Central memory CD8-positive, alpha-beta T cell (primary cell): ENCODE measurements at regions not wholly inside any gene's neighbourhood (a gene's known extent, or its start where the extent isn't known, plus 50 kb on each side); places are given as distances from the start of the nearest gene placed in this dataset.

Experiments used
- ATAC-seq: fragments of 150-1000 bp; cut with Tn5 transposase; replicated peaks from 2 replicates; pipeline ENCODE4 v1.10.0; 2022; ENCODE audit warnings: mild to moderate bottlenecking, moderate FRiP score, moderate number of reproducible peaks; ENCODE audit not compliant: poor library complexity, severe bottlenecking; ENCODE audit errors: extremely low read depth
- DNase-seq, 2 donors: peaks; one replicate each; pipeline ENCODE4 v3.0.0; 2021; ENCODE audit warnings: low spot score in 2 of 2
- H3K27ac Mint-ChIP-seq: one replicate; pipeline ENCODE4 v1.8.0; 2022; ENCODE audit warnings: low read depth, mild to moderate bottlenecking, moderate library complexity, mixed read lengths
- H3K27me3 Mint-ChIP-seq: one replicate; pipeline ENCODE4 v1.8.0; 2022; ENCODE audit warnings: mixed read lengths
- H3K36me3 Mint-ChIP-seq: one replicate; pipeline ENCODE4 v1.8.0; 2022; ENCODE audit warnings: mild to moderate bottlenecking, moderate library complexity, mixed read lengths; ENCODE audit not compliant: insufficient read depth
- H3K4me1 Mint-ChIP-seq: one replicate; pipeline ENCODE4 v1.8.0; 2022; ENCODE audit warnings: mixed read lengths
- H3K4me3 Mint-ChIP-seq: one replicate; pipeline ENCODE4 v1.8.0; 2022; ENCODE audit warnings: mild to moderate bottlenecking, moderate library complexity, mixed read lengths
- H3K9me3 Mint-ChIP-seq: one replicate; pipeline ENCODE4 v1.8.0; 2022; ENCODE audit warnings: mixed read lengths

- Mint-ChIP-seq H3K27ac (no peak overlapping the region), H3K27me3 (no peaks in the 10 kb centered on the region), H3K36me3 (no peaks in the 10 kb centered on the region), H3K4me1 (peaks cover 6% of the 10 kb centered on the region), H3K4me3 (no peak overlapping the region), H3K9me3 (no peaks in the 10 kb centered on the region)
- DNase-seq (no peak), ATAC-seq (no peak)
Observed at GRCh38 chrX:9151772-9152307, 117.9 kb upstream of the FAM9B start.

DNA sequence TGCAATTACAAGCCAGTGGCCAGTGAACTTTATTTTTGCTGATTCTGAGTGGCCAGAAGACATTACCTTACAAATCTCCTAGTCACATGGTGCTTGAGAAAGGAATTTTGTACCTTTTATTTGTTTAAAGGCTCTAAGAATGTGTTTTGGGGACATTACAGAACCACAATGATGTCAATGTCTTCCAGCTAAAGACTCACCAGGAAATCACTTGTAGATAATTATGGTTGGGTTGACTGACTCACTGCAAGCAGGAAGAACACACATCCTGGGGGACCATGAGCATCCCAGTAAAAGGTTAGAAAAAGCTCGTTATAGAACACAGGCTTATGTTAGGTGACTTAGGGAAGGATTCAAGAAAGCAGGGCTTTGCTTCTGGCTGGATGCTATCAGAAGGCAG lies 119.4 kb upstream of the FAM9B start:
- H3K4me1 Mint-ChIP-seq, result peaks cover 6% of the 10 kb centered on the region
- H3K36me3 Mint-ChIP-seq, result no peaks in the 10 kb centered on the region
- no peak overlapping the region for H3K4me3 Mint-ChIP-seq
- H3K27ac Mint-ChIP-seq, result no peak overlapping the region
- H3K27me3 Mint-ChIP-seq, result no peaks in the 10 kb centered on the region
- H3K9me3 Mint-ChIP-seq, result no peaks in the 10 kb centered on the region
- DNase-seq (no peak), ATAC-seq (no peak)

DNA sequence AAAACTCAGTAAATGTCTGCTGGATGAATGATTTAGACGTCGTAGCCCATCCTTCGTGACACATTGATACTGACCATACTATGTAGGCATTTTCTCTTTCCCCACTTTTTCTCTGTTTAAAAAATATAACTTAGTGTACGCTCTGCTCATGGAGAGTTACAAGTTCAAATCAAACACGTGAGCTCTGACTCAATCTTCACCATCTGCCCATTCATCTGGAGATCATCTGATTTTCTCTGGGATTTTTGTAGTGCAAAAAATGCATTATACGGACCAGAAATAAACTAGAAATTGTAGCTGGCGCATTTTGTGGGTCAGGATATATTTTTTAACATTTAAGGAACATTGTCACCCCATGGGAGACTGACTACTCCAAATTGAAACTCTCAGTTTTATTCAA lies 124.7 kb upstream of the FAM9B start:
- DNase-seq (no peak), ATAC-seq (no peak)
- no peak overlapping the region for H3K27ac Mint-ChIP-seq
- H3K36me3 Mint-ChIP-seq, result no peaks in the 10 kb centered on the region
- peaks cover 1% of the 10 kb centered on the region for H3K4me1 Mint-ChIP-seq
- no peak overlapping the region for H3K4me3 Mint-ChIP-seq
- no peaks in the 10 kb centered on the region for H3K27me3 Mint-ChIP-seq
- no peaks in the 10 kb centered on the region for H3K9me3 Mint-ChIP-seq

GRCh38 chrX:9160698-9161329 lies 126.9 kb upstream of the FAM9B start:
- DNase-seq (no peak), ATAC-seq (no peak)
- H3K4me1 Mint-ChIP-seq, result peaks cover 17% of the 10 kb centered on the region
- H3K27ac Mint-ChIP-seq, result no peak overlapping the region
- H3K27me3 Mint-ChIP-seq, result no peaks in the 10 kb centered on the region
- no peaks in the 10 kb centered on the region for H3K9me3 Mint-ChIP-seq
- H3K4me3 Mint-ChIP-seq, result no peak overlapping the region
- no peaks in the 10 kb centered on the region for H3K36me3 Mint-ChIP-seq

DNA sequence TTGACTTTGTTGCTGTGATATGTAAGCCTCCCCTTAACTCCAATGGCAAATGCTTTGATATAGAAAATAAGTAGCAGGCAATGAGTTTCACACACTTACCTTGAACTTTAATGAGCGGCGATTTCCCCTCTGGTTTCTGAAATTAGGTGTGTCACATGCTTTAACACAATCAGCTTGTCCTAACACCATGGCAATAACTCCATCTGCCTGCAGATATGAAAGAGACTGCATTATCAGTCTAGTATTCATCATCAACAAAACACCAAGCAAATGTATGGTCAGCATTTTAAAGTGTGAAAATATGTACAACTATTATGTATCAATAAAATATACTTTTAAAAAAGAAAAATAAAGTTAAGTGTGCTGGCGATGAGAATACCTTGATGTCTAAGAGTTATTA lies 128.8 kb upstream of the FAM9B start:
- peaks cover 6% of the 10 kb centered on the region for H3K36me3 Mint-ChIP-seq
- H3K27ac Mint-ChIP-seq, result no peak overlapping the region
- peaks cover 21% of the 10 kb centered on the region for H3K4me1 Mint-ChIP-seq
- no peak overlapping the region for H3K4me3 Mint-ChIP-seq
- no peaks in the 10 kb centered on the region for H3K27me3 Mint-ChIP-seq
- DNase-seq (no peak), ATAC-seq (no peak)
- no peaks in the 10 kb centered on the region for H3K9me3 Mint-ChIP-seq

DNA sequence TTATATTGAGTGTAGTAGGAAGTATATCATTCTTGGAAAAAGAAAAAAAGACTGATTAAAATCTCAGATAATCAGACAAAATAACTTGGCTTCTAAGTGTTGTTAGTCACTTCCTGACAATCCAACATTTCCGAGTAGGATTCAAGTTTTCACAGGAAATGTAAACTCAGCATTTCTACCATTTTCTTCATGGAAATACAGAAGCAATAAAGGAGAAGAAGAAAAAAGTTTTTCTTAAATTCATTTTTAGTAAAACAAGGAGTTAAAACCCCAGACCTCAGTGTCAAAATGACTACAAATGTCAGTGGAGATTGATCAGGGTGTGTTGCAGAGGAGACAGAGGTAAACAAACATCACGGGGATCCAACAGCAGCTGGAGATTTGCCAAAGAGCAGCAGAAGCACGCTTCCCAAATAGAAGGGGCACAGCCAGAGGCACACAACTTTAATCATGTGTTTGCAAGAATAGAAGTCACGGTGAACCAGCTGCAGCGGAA lies 129.3 kb upstream of the FAM9B start:
- H3K9me3 Mint-ChIP-seq, result no peaks in the 10 kb centered on the region
- H3K27me3 Mint-ChIP-seq, result no peaks in the 10 kb centered on the region
- no peak for ATAC-seq
- H3K4me3 Mint-ChIP-seq, result no peak overlapping the region
- H3K27ac Mint-ChIP-seq, result peak overlapping the region; percentile 53
- peaks cover 6% of the 10 kb centered on the region for H3K36me3 Mint-ChIP-seq
- no peak for DNase-seq
- peaks cover 21% of the 10 kb centered on the region for H3K4me1 Mint-ChIP-seq

GRCh38 chrX:9164086-9164485 lies 130.2 kb upstream of the FAM9B start:
- Mint-ChIP-seq H3K27me3 (no peaks in the 10 kb centered on the region), H3K27ac (peak overlapping the region; percentile 53), H3K36me3 (peaks cover 6% of the 10 kb centered on the region), H3K4me1 (peaks cover 21% of the 10 kb centered on the region), H3K9me3 (no peaks in the 10 kb centered on the region), H3K4me3 (no peak overlapping the region)
- ATAC-seq, result no peak
- DNase-seq, result no peak

DNA sequence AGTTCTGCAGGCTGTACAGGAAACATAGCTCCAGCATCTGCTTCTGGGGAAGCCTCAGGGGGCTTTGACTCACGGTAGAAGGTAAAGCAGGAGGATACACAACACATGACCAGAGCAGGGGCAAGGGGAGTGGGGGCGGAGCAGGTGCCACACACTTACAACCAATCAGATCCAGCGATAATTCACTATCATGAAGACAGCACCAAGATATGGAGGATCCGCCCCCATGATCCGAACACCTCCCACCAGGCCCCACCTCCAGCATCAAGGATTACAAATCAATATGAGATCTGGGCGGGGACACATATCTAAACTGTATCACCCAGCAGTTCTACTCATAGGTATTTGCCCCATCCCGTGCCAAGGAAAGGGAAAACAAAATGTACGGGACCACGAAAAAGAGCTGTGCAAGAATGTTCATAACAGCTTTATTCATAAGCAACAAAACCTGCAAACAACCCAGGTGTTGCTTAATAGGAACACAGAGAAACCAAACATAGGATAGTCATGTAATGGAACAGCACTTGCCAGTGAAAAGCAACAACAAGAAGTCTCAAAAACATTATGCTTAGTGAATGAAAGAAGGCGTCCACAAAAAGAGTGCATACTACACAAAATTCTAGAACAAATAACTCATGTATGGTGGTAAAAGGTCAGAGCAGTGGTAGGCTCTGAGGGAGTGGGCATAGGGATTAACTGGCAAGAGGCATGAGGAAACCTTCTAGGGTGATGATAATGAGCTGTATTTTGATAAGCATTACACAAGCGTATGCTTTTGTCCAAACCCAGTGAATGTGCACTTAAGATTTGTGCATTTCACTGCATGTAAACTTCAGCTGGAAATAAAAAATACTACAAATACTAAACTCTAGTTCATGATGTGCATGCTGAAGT lies 130.9 kb upstream of the FAM9B start:
- peaks cover 6% of the 10 kb centered on the region for H3K36me3 Mint-ChIP-seq
- H3K4me3 Mint-ChIP-seq, result no peak overlapping the region
- no peaks in the 10 kb centered on the region for H3K9me3 Mint-ChIP-seq
- no peaks in the 10 kb centered on the region for H3K27me3 Mint-ChIP-seq
- peaks cover 21% of the 10 kb centered on the region for H3K4me1 Mint-ChIP-seq
- DNase-seq (no peak), ATAC-seq (no peak)
- peak overlapping the region; percentile 85 for H3K27ac Mint-ChIP-seq

- DNase-seq, result no peak
- H3K4me1 Mint-ChIP-seq, result peaks cover 21% of the 10 kb centered on the region
Observed at GRCh38 chrX:9166584-9166944, 132.6 kb upstream of the FAM9B start.

DNA sequence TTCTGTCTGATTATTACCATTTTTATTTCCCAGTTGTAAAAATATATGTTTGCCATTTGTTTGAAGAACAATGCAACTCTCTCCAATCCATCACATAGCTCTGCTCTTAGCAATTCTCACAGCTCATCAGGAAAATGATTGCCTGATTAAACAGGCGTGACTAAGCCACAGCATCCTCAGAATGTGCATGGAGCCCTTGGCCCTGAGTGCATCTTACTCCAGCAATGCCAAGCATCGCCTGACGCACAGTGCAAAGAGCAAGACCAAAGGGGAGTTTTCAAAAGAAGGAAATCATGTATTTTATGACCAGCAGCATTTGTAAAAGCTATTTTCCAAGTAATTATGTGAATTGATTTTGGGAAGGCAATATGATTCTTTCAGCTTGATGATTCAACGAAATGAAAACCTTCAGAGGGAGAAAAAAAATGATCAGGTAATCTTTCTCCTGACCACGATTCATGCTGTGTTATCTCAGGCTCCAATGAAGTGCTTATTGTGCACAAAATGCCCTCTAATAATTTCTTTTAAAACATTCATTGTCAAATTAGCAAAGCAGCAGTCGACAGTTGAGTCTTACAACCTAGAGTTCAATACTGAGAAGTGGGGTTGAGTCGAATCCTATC lies 138.0 kb upstream of the FAM9B start:
- ATAC-seq (no peak), DNase-seq (no peak)
- Mint-ChIP-seq H3K4me3 (no peak overlapping the region), H3K27ac (no peak overlapping the region), H3K9me3 (no peaks in the 10 kb centered on the region), H3K27me3 (no peaks in the 10 kb centered on the region), H3K4me1 (no peaks in the 10 kb centered on the region), H3K36me3 (peaks cover 2% of the 10 kb centered on the region)

More at GRCh38 chrX:9166584-9166944, 132.6 kb upstream of the FAM9B start:
- no peaks in the 10 kb centered on the region for H3K9me3 Mint-ChIP-seq
- H3K27me3 Mint-ChIP-seq, result no peaks in the 10 kb centered on the region
- ATAC-seq, result no peak
- no peak overlapping the region for H3K4me3 Mint-ChIP-seq
- no peak overlapping the region for H3K27ac Mint-ChIP-seq
- H3K36me3 Mint-ChIP-seq, result peaks cover 7% of the 10 kb centered on the region

- no peak overlapping the region for H3K27ac Mint-ChIP-seq
Observed at GRCh38 chrX:9172464-9172850, 138.5 kb upstream of the FAM9B start.

DNA sequence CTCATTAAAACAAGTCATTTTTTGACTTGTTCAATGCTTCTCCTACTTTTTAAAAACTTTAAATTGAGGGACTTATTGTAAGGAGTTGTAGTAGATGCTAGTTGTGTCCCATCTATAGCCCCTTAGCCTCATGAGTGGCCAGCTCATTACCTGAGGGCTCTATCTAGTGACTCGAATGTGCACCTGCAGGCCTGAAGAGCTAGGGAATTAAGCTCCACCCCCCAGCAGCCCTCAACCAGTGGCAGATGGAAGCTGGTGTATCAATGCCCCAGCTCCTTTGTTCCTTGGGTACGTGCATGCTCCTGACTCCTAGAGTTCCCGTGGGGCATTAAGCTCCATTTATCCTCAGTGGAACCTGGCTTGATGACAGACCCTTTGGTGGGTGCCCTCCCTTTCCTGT lies 146.7 kb upstream of the FAM9B start:
- H3K27me3 Mint-ChIP-seq, result no peaks in the 10 kb centered on the region
- ATAC-seq, result no peak
- H3K27ac Mint-ChIP-seq, result no peak overlapping the region
- DNase-seq, result no peak
- H3K9me3 Mint-ChIP-seq, result no peaks in the 10 kb centered on the region
- H3K4me1 Mint-ChIP-seq, result no peaks in the 10 kb centered on the region
- H3K36me3 Mint-ChIP-seq, result no peaks in the 10 kb centered on the region
- H3K4me3 Mint-ChIP-seq, result no peak overlapping the region

More at GRCh38 chrX:9172464-9172850, 138.5 kb upstream of the FAM9B start:
- no peaks in the 10 kb centered on the region for H3K9me3 Mint-ChIP-seq
- no peaks in the 10 kb centered on the region for H3K27me3 Mint-ChIP-seq
- ATAC-seq (no peak), DNase-seq (no peak)
- peaks cover 2% of the 10 kb centered on the region for H3K36me3 Mint-ChIP-seq
- H3K4me1 Mint-ChIP-seq, result no peaks in the 10 kb centered on the region
- no peak overlapping the region for H3K4me3 Mint-ChIP-seq
